GM23338 (cell line): ENCODE measurements at regions not wholly inside any gene's neighbourhood (a gene's known extent, or its start where the extent isn't known, plus 50 kb on each side); places are given as distances from the start of the nearest gene placed in this dataset.

Experiments used
- CREB1 ChIP-seq: fragments of 250-450 bp; sonication (Bioruptor Pico); IDR thresholded peaks from 2 replicates; pipeline ENCODE4 v1.5.0; 2020; ENCODE audit warnings: low read depth, mild to moderate bottlenecking, moderate library complexity
- EZH2 ChIP-seq: fragments of 200-600 bp; sonication (generic); IDR thresholded peaks from one replicate; pipeline ENCODE4 v1.8.0; 2017; ENCODE audit warnings: antibody characterized with exemption, mild to moderate bottlenecking, low read depth; ENCODE audit not compliant: unreplicated experiment
- EZH2phosphoT487 ChIP-seq: fragments of 200-600 bp; sonication (generic); IDR thresholded peaks from one replicate; pipeline ENCODE4 v1.8.1; 2018; ENCODE audit warnings: antibody characterized with exemption; ENCODE audit not compliant: unreplicated experiment
- JUNB ChIP-seq: IDR thresholded peaks from one replicate; pipeline ENCODE4 v1.6.1; 2016; ENCODE audit warnings: antibody characterized with exemption; ENCODE audit not compliant: unreplicated experiment
- POLR2AphosphoS5 ChIP-seq: IDR thresholded peaks from 2 replicates; pipeline ENCODE4 v1.6.1; 2016; ENCODE audit warnings: antibody characterized with exemption, low read depth
- REST ChIP-seq: IDR thresholded peaks from one replicate; pipeline ENCODE4 v1.6.1; 2018; ENCODE audit warnings: antibody characterized with exemption; ENCODE audit not compliant: unreplicated experiment
- STAT1 ChIP-seq: IDR thresholded peaks from one replicate; pipeline ENCODE4 v1.6.1; 2016; ENCODE audit warnings: antibody characterized with exemption; ENCODE audit not compliant: unreplicated experiment
- TF ChIP-seq, protein P1 (sequence below), 2 experiments: fragments of 200-600 bp in 1 of 2; sonication (generic) in 1 of 2; conservative IDR thresholded peaks; 2 replicates each; pipeline versions ENCODE4 v1.5.1 to v1.6.1; 2016 to 2017; ENCODE audit warnings: antibody characterized with exemption in 2 of 2, low read depth in 2 of 2, mild to moderate bottlenecking in 2 of 2, moderate library complexity in 1 of 2
- TF ChIP-seq, protein P2 (sequence below): IDR thresholded peaks from 2 replicates; pipeline ENCODE4 v1.6.1; 2016; ENCODE audit warnings: antibody characterized with exemption

GRCh38 chr2:76641506-76641905, 880.7 kb downstream of the LRRTM4 start:
- TF ChIP-seq EZH2phosphoT487 (no peak), EZH2 (no peak), POLR2AphosphoS5 (no peak), REST (no peak), CREB1 (no peak), JUNB (no peak), STAT1 (no peak)
- TF ChIP-seq, protein P1, sequence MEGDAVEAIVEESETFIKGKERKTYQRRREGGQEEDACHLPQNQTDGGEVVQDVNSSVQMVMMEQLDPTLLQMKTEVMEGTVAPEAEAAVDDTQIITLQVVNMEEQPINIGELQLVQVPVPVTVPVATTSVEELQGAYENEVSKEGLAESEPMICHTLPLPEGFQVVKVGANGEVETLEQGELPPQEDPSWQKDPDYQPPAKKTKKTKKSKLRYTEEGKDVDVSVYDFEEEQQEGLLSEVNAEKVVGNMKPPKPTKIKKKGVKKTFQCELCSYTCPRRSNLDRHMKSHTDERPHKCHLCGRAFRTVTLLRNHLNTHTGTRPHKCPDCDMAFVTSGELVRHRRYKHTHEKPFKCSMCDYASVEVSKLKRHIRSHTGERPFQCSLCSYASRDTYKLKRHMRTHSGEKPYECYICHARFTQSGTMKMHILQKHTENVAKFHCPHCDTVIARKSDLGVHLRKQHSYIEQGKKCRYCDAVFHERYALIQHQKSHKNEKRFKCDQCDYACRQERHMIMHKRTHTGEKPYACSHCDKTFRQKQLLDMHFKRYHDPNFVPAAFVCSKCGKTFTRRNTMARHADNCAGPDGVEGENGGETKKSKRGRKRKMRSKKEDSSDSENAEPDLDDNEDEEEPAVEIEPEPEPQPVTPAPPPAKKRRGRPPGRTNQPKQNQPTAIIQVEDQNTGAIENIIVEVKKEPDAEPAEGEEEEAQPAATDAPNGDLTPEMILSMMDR (conservative IDR thresholded peaks at IDR 0.05; ENCODE audit: low read depth in 2 of 2) = no peak
- TF ChIP-seq, protein P2, sequence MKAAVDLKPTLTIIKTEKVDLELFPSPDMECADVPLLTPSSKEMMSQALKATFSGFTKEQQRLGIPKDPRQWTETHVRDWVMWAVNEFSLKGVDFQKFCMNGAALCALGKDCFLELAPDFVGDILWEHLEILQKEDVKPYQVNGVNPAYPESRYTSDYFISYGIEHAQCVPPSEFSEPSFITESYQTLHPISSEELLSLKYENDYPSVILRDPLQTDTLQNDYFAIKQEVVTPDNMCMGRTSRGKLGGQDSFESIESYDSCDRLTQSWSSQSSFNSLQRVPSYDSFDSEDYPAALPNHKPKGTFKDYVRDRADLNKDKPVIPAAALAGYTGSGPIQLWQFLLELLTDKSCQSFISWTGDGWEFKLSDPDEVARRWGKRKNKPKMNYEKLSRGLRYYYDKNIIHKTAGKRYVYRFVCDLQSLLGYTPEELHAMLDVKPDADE = no peak
